CD14-positive monocyte (primary cell): ENCODE measurements at regions not wholly inside any gene's neighbourhood (a gene's known extent, or its start where the extent isn't known, plus 50 kb on each side); places are given as distances from the start of the nearest gene placed in this dataset.

ENCODE experiments used
- DNase-seq, 3 donors: peaks; one replicate each; pipeline ENCODE4 v3.0.0-alpha.2; 2011 to 2022
- H2AFZ ChIP-seq: 2 replicates; pipeline ENCODE4 v1.6.0; 2012; ENCODE audit warnings: mild to moderate bottlenecking, low read depth, low read length, inconsistent platforms; ENCODE audit not compliant: insufficient read depth, poor library complexity, severe bottlenecking
- H3K27ac ChIP-seq, 2 donors: 1 replicate in 1 of 2; 2 replicates in 1 of 2; pipeline ENCODE4 v1.5.1; 2012 to 2013; ENCODE audit warnings: low read length in 2 of 2, control low read depth in 1 of 2, inconsistent platforms in 1 of 2, low read depth in 1 of 2, mild to moderate bottlenecking in 1 of 2
- H3K27me3 ChIP-seq, 2 donors: one replicate each; pipeline versions ENCODE4 v1.6.0 to v1.6.1; 2011 to 2013; ENCODE audit warnings: low read length in 2 of 2; ENCODE audit not compliant: control insufficient read depth in 2 of 2, insufficient read depth in 2 of 2
- H3K36me3 ChIP-seq, 2 donors: replicated peaks in 1 of 2; 1 replicate in 1 of 2; 2 replicates in 1 of 2; pipeline versions ENCODE4 v1.5.1 to v1.6.1; 2012 to 2013; ENCODE audit warnings: low read length in 2 of 2, control low read depth in 1 of 2, inconsistent platforms in 1 of 2, mild to moderate bottlenecking in 1 of 2; ENCODE audit not compliant: insufficient read depth in 2 of 2, control insufficient read depth in 1 of 2
- H3K4me1 ChIP-seq, 2 donors: 1 replicate in 1 of 2; 2 replicates in 1 of 2; pipeline versions ENCODE4 v1.5.1 to v1.6.1; 2012 to 2013; ENCODE audit warnings: low read length in 2 of 2, control low read depth in 1 of 2, inconsistent platforms in 1 of 2, mild to moderate bottlenecking in 1 of 2, moderate library complexity in 1 of 2; ENCODE audit not compliant: insufficient read depth in 2 of 2, control insufficient read depth in 1 of 2
- H3K4me2 ChIP-seq: replicated peaks from 2 replicates; pipeline ENCODE3; 2012; ENCODE audit warnings: low read length, moderate library complexity, mild to moderate bottlenecking; ENCODE audit not compliant: poor library complexity, severe bottlenecking; ENCODE audit errors: extremely low read depth
- H3K4me3 ChIP-seq, 3 experiments: fragments of 200-600 bp in 1 of 3; sonication (generic) in 1 of 3; replicated peaks in 1 of 3; 1 replicate in 2 of 3; 2 replicates in 1 of 3; pipeline ENCODE4 v1.5.1; 2011 to 2013; ENCODE audit warnings: low read length in 3 of 3, mild to moderate bottlenecking in 3 of 3, control low read depth in 2 of 3, low read depth in 2 of 3, inconsistent platforms in 1 of 3, moderate library complexity in 1 of 3
- H3K79me2 ChIP-seq: 2 replicates; pipeline ENCODE4 v1.6.0; 2012; ENCODE audit warnings: mild to moderate bottlenecking, control low read depth, inconsistent platforms, low read length, moderate library complexity; ENCODE audit not compliant: insufficient read depth
- H3K9ac ChIP-seq: 2 replicates; pipeline ENCODE4 v1.6.0; 2017; ENCODE audit warnings: low read length, mild to moderate bottlenecking; ENCODE audit not compliant: insufficient read depth, poor library complexity, severe bottlenecking
- H3K9me3 ChIP-seq, 2 donors: replicated peaks in 1 of 2; 1 replicate in 1 of 2; 2 replicates in 1 of 2; pipeline versions ENCODE4 v1.5.1 to v1.6.1; 2012 to 2013; ENCODE audit warnings: low read length in 2 of 2, control low read depth in 1 of 2; ENCODE audit not compliant: control insufficient read depth in 1 of 2, insufficient read depth in 1 of 2
- H4K20me1 ChIP-seq: 2 replicates; pipeline ENCODE4 v1.6.0; 2012; ENCODE audit warnings: mild to moderate bottlenecking, low read length, control low read depth, moderate library complexity; ENCODE audit not compliant: insufficient read depth
- H3K27ac Mint-ChIP-seq, 7 donors: one replicate each; pipeline ENCODE4 v1.8.0; 2020; ENCODE audit warnings: mild to moderate bottlenecking in 7 of 7, mixed read lengths in 7 of 7, moderate library complexity in 6 of 7, inconsistent platforms in 2 of 7
- H3K27me3 Mint-ChIP-seq, 3 donors: one replicate each; pipeline ENCODE4 v1.8.0; 2021 to 2022; ENCODE audit warnings: low read depth in 3 of 3, mild to moderate bottlenecking in 3 of 3, mixed read lengths in 3 of 3, moderate library complexity in 3 of 3, inconsistent platforms in 1 of 3
- H3K36me3 Mint-ChIP-seq, 2 donors: one replicate each; pipeline ENCODE4 v1.8.0; 2020; ENCODE audit warnings: mixed read lengths in 2 of 2, inconsistent platforms in 1 of 2, mild to moderate bottlenecking in 1 of 2
- H3K4me1 Mint-ChIP-seq: one replicate; pipeline ENCODE4 v1.8.0; 2020; ENCODE audit warnings: mild to moderate bottlenecking, mixed read lengths
- H3K4me3 Mint-ChIP-seq, 2 donors: one replicate each; pipeline ENCODE4 v1.8.0; 2020; ENCODE audit warnings: mild to moderate bottlenecking in 2 of 2, mixed read lengths in 2 of 2, moderate library complexity in 1 of 2
- H3K9me3 Mint-ChIP-seq, 7 donors: one replicate each; pipeline ENCODE4 v1.8.0; 2020 to 2022; ENCODE audit warnings: mixed read lengths in 7 of 7, mild to moderate bottlenecking in 6 of 7, moderate library complexity in 6 of 7, inconsistent platforms in 2 of 7
- WGBS: methylation state at CpG from one replicate; pipeline ENCODE4 v1.1.5; 2013; ENCODE audit warnings: missing lambda C conversion rate; ENCODE audit not compliant: insufficient coverage; 5-methylcytosine and 5-hydroxymethylcytosine counted together
- intact Hi-C, 2 donors: fragments of 100-400 bp; cut with micrococcal nuclease; formaldehyde crosslinking; loops; one replicate each; pipeline versions ENCODE4 v1.15.0 to v1.15.1; 2023
- TF ChIP-seq, protein P1 (sequence below): fragments of 200-600 bp; IDR thresholded peaks from one replicate; pipeline ENCODE4 v1.8.0; 2022; ENCODE audit warnings: antibody characterized with exemption, mild to moderate bottlenecking

DNA sequence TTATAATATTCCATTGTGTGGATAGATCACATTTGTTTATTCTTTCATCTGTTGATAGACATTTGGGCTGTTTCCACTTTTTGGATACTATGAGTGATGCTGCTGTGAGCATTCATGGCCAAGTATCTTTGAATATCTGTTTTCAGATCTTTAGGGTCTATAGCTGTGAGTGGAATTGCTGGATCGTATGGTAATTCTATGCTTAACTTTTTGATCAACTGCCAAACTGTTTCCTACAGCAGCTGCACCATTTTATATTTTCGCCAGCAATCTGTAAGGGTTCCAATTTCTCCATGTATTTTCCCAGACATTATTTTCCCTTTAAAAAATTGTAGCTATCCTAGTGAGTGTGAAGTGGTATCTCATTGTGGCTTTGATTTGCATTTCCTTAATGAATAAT, 238.1 kb downstream of the AACS start:
- no peak overlapping the region for H2AFZ ChIP-seq
- Mint-ChIP-seq H3K9me3 (peaks cover 0 to 4% (median 0%) of the 10 kb centered on the region in 7 donors), H3K4me3 (no peak overlapping the region), H3K27me3 (peaks cover 2 to 6% (median 6%) of the 10 kb centered on the region in 3 donors), H3K4me1 (no peaks in the 10 kb centered on the region), H3K36me3 (no peaks in the 10 kb centered on the region), H3K27ac (no peak overlapping the region)
- no peaks in the 10 kb centered on the region for H3K9me3 ChIP-seq
- no CpG with 5 or more reads among the region's 2 CpGs for WGBS
- no peaks in the 10 kb centered on the region for H3K79me2 ChIP-seq
- no peaks in the 10 kb centered on the region for H3K36me3 ChIP-seq
- no peaks in the 10 kb centered on the region for H3K4me1 ChIP-seq
- DNase-seq, result no peak
- intact Hi-C loops, result no loop called here
- no peak overlapping the region for H3K4me3 ChIP-seq
- H3K4me2 ChIP-seq, result no peak overlapping the region
- no peaks in the 10 kb centered on the region for H3K27me3 ChIP-seq
- no peak overlapping the region for H3K9ac ChIP-seq
- H4K20me1 ChIP-seq, result no peaks in the 10 kb centered on the region
- H3K27ac ChIP-seq, result no peak overlapping the region
- TF ChIP-seq, protein P1, sequence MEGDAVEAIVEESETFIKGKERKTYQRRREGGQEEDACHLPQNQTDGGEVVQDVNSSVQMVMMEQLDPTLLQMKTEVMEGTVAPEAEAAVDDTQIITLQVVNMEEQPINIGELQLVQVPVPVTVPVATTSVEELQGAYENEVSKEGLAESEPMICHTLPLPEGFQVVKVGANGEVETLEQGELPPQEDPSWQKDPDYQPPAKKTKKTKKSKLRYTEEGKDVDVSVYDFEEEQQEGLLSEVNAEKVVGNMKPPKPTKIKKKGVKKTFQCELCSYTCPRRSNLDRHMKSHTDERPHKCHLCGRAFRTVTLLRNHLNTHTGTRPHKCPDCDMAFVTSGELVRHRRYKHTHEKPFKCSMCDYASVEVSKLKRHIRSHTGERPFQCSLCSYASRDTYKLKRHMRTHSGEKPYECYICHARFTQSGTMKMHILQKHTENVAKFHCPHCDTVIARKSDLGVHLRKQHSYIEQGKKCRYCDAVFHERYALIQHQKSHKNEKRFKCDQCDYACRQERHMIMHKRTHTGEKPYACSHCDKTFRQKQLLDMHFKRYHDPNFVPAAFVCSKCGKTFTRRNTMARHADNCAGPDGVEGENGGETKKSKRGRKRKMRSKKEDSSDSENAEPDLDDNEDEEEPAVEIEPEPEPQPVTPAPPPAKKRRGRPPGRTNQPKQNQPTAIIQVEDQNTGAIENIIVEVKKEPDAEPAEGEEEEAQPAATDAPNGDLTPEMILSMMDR, result no peak

DNA sequence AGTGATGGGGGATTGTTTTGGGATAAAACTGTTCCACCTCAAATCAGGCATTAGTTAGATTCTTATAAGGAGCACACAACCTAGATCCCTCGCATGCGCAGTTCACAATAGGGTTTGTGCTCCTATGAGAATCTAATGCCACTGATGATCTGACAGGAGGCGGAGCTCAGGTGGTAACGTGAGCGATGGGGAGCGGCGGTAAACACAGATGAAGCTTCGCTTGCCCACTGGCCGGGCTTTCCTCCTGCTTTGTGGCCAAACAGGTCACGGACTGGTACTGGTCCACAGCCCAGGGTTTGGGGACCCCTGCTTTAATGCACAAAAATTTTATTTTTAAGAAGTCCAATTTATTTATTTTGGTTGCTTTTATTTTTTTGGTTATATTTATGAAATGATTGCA, 238.8 kb downstream of the AACS start:
- peaks cover 2 to 5% (median 4%) of the 10 kb centered on the region in 3 donors for H3K27me3 Mint-ChIP-seq
- Histone ChIP-seq H3K4me2 (no peak overlapping the region), H3K9ac (no peak overlapping the region), H3K9me3 (no peaks in the 10 kb centered on the region), H3K79me2 (no peaks in the 10 kb centered on the region), H3K4me1 (no peaks in the 10 kb centered on the region), H2AFZ (no peak overlapping the region), H3K36me3 (no peaks in the 10 kb centered on the region), H3K27ac (no peak overlapping the region), H4K20me1 (no peaks in the 10 kb centered on the region), H3K4me3 (no peak overlapping the region), H3K27me3 (no peaks in the 10 kb centered on the region)
- no peak overlapping the region for H3K27ac Mint-ChIP-seq
- 97% methylated on average over 9 of the region's 10 CpGs for WGBS
- H3K9me3 Mint-ChIP-seq, result peaks cover 0 to 3% (median 0%) of the 10 kb centered on the region in 7 donors
- TF ChIP-seq, protein P1, result no peak
- H3K4me1 Mint-ChIP-seq, result no peaks in the 10 kb centered on the region
- no peaks in the 10 kb centered on the region for H3K36me3 Mint-ChIP-seq
- intact Hi-C loops, result no loop called here
- H3K4me3 Mint-ChIP-seq, result no peak overlapping the region
- DNase-seq, result no peak
